ENCODE measurements at regions not wholly inside any gene's neighbourhood (a gene's known extent, or its start where the extent isn't known, plus 50 kb on each side); places are given as distances from the start of the nearest gene placed in this dataset.

DNA sequence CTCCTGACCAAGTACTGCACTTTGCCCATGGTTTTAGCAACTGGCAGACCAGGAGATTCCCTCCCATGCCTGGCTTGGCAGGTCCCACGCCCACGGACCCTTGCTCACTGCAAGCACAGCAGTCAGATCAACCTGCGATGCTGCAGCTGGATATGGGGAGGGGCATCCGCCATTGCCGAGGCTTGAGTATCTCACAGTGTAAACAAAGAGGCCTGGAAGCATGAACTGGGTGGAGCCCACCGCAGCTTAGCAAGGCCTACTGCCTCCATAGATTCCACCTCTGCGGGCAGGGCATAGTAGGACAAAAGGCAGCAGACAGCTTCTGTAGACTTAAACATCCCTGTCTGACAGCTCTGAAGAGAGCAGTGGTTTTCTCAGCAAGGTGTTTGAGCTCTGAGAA lies 479.8 kb downstream of the FUT8 start:
- H3K4me1 ChIP-seq, result no peaks in the 10 kb centered on the region
- H3K27me3 ChIP-seq, result peaks cover 0 to 11% (median 0%) of the 10 kb centered on the region in 9 donors
- ATAC-seq (no peak), DNase-seq (no peak)
- H3K36me3 ChIP-seq, result no peaks in the 10 kb centered on the region
- H3K9me3 ChIP-seq, result peaks cover 0 to 11% (median 0%) of the 10 kb centered on the region in 12 donors
- WGBS, 4 donors, result 59 to 72% (median 71%) methylated on average over 6 to 7 of the region's 7 CpGs
- intact Hi-C loops (cut with DNase I), result no loop called here
- no peak overlapping the region for H3K27ac ChIP-seq
- no peak overlapping the region for H3K4me3 ChIP-seq
- no peak for TF ChIP-seq POLR2A (IDR thresholded peaks at IDR 0.05)
- TF ChIP-seq, protein P1, sequence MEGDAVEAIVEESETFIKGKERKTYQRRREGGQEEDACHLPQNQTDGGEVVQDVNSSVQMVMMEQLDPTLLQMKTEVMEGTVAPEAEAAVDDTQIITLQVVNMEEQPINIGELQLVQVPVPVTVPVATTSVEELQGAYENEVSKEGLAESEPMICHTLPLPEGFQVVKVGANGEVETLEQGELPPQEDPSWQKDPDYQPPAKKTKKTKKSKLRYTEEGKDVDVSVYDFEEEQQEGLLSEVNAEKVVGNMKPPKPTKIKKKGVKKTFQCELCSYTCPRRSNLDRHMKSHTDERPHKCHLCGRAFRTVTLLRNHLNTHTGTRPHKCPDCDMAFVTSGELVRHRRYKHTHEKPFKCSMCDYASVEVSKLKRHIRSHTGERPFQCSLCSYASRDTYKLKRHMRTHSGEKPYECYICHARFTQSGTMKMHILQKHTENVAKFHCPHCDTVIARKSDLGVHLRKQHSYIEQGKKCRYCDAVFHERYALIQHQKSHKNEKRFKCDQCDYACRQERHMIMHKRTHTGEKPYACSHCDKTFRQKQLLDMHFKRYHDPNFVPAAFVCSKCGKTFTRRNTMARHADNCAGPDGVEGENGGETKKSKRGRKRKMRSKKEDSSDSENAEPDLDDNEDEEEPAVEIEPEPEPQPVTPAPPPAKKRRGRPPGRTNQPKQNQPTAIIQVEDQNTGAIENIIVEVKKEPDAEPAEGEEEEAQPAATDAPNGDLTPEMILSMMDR (IDR thresholded peaks at IDR 0.05), result no peak

DNA sequence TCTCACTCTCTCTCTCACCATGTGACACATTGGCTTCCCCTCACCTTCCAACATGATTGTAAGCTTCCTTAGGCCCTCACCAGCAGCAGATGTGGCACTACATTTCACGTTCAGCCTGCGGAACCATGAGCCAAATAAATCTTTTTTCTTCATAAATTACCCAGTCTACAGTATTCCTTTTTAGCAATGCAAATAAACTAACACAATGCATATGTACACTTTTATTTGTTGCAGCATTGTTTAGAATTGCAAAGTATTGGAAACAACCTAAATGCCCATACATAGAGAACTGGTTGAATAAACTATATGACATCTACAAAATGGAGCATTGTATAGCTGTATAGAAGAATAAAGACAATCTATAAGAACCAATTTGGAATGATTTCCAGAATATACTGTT lies 487.6 kb downstream of the FUT8 start:
- ATAC-seq (no peak), DNase-seq (no peak)
- Histone ChIP-seq H3K4me1 (no peaks in the 10 kb centered on the region), H3K27me3 (peaks cover 0 to 6% (median 0%) of the 10 kb centered on the region in 9 donors), H3K4me3 (no peak overlapping the region), H3K9me3 (peaks cover 0 to 21% (median 0%) of the 10 kb centered on the region in 12 donors), H3K27ac (no peak overlapping the region), H3K36me3 (no peaks in the 10 kb centered on the region)
- intact Hi-C loops (cut with DNase I), result no loop called here
- 78 to 94% (median 87%) methylated on average over 2 of the region's 2 CpGs for WGBS, 4 donors
- TF ChIP-seq, protein P1 (IDR thresholded peaks at IDR 0.05), result no peak
- TF ChIP-seq POLR2A (IDR thresholded peaks at IDR 0.05), result no peak

DNA sequence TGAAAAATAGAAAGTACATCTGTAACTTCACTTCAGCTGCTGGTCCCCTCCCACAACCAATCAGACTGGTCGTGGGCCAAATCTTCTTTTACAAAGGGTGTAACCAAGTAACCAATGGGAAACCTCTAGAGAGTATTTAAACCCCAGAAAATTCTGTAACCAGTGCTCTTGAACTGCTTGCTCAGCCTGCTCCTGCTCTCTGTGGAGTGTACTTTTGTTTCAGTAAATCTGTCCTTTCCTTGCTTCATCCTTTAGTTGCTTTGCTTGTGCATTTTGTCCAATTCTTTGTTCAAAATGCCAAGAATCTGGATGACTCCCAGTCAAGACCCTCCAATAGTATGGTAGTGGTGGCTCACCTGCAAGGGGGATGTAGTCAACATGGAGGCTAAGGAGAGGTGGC lies 489.1 kb downstream of the FUT8 start:
- peaks cover 0 to 6% (median 0%) of the 10 kb centered on the region in 9 donors for H3K27me3 ChIP-seq
- no peak overlapping the region for H3K4me3 ChIP-seq
- no peak overlapping the region for H3K27ac ChIP-seq
- 29 to 40% (median 32%) methylated on average over 1 of the region's 1 CpG for WGBS, 4 donors
- ATAC-seq (no peak), DNase-seq (no peak)
- H3K4me1 ChIP-seq, result no peaks in the 10 kb centered on the region
- no peaks in the 10 kb centered on the region for H3K36me3 ChIP-seq
- intact Hi-C loops (cut with DNase I), result no loop called here
- no peak for TF ChIP-seq POLR2A (IDR thresholded peaks at IDR 0.05)
- TF ChIP-seq, protein P1 (IDR thresholded peaks at IDR 0.05), result no peak
- H3K9me3 ChIP-seq, result peaks cover 0 to 19% (median 0%) of the 10 kb centered on the region in 12 donors

DNA sequence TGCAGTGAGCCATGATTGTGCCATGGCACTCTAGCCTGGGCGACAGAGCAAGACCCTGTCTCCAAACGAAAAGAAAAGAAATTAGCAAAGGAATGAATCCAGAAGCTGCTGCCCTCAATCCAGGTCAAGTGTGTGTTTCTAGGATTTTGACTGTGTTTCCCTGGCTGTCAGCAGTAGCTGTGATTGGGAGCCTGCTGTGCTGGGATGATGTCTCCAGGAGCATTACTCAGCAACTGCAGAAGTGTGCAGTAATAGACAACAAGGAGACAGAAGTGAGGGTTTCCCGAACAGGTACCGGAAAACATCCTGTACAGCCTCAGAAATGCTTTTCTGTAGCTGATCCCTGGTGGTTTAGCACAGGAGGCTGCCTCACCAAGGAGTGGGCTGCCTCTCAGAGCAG lies 492.5 kb downstream of the FUT8 start:
- H3K27ac ChIP-seq, result no peak overlapping the region
- no peaks in the 10 kb centered on the region for H3K4me1 ChIP-seq
- TF ChIP-seq POLR2A (IDR thresholded peaks at IDR 0.05), result no peak
- TF ChIP-seq, protein P1 (IDR thresholded peaks at IDR 0.05), result no peak
- ATAC-seq (no peak), DNase-seq (no peak)
- no peaks in the 10 kb centered on the region for H3K36me3 ChIP-seq
- WGBS, 4 donors, result 73 to 84% (median 79%) methylated on average over 4 of the region's 4 CpGs
- intact Hi-C loops (cut with DNase I), result no loop called here
- H3K9me3 ChIP-seq, result peaks cover 0 to 7% (median 0%) of the 10 kb centered on the region in 12 donors
- H3K4me3 ChIP-seq, result no peak overlapping the region
- H3K27me3 ChIP-seq, result peaks cover 0 to 6% (median 0%) of the 10 kb centered on the region in 9 donors
